RPMI8226 (cell line): ENCODE measurements at regions not wholly inside any gene's neighbourhood (a gene's known extent, or its start where the extent isn't known, plus 50 kb on each side); places are given as distances from the start of the nearest gene placed in this dataset.
"Not testable (repeated sequence)": the region's sequence is repeated elsewhere in the genome, so short reads cannot be mapped to it uniquely, and the experiment has no call there.

Experiments used
- DNase-seq: peaks from one replicate; pipeline ENCODE4 v3.0.0-alpha.2; 2015

DNA sequence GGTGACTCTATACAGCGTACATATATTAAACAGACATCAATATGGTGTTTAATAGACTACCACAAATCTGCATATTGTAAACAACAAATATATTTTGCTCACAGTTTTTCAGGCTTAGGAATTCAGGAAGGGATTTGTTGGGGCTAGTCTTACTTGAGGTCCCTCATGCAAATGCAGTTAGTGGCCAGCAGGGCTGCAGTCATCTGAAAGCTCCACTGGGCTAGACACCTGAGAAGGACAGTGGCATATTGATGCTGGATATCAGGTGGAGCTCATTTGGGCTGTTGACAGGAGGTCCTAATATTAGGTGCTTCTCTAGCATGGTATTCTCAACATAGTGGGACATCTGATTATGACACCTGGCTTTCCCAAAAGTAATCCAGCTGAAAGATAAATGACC lies 493.8 kb upstream of the PABPC4L start:
- DNase-seq, result no peak

DNA sequence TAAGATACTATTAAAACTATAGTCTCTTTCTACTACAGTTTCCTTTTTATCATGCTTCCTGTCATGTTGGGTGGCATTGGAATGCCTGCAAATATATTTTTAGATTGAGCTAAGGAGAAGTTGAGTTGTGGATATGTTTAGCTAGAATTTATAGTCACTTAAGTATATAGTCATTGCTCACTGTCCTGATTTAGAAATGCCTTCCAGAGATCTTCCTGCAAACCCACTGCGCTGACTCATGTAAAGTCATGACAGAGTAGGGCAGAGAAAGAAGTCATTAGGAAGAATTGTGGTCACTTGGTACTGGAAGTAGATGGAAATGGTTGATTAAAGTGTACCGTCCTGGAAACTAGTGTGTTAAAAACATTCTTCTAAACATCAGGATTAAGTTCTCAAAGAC lies 490.3 kb upstream of the PABPC4L start:
- DNase-seq, result no peak

DNA sequence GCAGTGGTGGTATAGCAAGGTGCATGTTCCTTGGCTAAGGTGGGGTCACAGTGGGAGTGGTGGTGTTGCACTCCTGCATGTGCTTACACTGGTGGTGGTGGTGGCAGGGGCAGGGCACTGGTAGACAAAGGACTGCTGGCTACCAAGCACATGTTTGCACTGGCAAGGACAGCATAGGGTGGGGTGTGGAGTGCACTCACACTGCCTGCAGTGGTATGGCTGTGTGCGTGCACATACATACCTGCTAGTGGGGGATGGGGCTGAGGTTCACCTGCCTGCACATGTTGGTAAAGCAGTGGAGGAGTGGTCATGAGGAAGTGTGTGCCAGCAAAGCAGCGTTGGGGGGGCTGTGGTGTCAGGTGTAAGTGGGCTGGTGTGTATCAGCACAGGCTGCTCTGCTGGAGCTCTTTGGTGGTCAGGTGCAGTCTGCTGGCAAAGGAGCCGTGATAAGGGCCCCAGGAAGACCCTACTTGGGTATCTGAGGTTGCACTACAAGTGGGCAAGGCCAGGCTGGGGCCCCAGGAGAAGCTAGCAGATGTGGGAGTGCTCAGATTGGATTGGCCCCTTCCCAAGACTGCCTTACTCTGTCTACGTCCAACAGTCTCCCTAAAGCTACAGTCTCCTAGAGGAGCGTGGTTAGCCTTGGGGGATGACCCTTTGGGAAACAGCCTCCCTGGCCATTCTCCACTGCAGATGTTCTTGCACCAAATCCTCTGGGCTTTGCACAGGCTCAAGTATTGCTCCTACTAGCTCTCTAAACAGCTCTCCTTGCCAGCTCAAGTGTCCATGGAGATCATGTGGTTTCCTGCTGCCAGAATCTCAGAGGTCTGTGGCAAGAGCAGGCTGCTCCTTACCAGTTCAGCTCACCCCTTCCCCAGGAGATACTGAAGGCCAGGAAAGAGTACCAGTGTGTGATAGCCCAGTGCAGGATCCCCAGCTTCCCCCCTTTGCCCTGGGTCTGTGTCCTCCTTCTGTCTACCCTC lies 486.3 kb upstream of the PABPC4L start:
- no peak for DNase-seq

DNA sequence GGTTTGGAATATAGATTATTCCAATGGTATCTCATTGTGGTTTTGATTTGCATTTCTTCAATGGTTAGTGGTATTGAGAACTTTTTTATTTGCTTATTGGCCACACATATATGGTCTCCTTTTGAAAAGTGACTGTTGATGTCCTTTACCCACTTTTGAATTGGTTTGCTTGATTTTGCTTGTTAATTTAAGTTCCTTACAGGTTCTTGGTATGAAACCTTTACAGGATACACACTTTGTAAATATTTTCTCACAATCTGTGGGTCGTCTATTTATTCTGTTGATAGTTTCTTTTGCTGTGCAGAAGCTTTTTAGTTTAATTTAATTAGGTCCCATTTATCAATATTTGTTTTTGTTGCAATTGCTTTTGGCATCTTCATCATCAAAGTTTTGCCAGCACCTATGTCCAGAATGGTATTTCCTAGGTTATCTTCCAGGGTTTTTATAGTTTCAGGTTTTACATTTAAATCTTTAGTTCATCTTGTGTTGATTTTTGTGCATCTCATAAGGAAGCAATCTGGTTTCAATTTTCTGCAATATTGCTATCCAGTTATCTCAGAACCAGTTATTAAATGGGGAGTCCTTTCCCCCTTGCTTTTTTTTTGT lies 475.7 kb upstream of the PABPC4L start:
- no peak for DNase-seq

DNA sequence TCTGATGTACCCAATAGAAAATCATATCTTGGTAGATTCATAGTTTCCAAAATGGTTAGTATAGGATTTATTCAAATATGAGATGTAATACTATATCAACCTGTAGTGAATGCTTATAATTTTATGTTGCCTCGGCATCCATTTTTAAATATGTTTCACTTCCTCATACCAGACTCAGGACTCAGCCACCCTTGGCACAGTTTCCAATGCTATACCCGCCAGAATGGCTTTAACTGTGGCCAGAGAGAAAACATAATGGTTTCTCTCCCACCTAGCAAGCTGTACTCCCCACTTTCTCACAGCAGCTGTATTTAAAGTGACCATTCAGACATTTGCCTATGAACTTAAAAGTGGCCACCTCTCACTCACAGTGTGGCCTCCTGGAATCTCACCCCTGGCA lies 466.6 kb upstream of the PABPC4L start:
- peak; percentile 26 for DNase-seq

DNA sequence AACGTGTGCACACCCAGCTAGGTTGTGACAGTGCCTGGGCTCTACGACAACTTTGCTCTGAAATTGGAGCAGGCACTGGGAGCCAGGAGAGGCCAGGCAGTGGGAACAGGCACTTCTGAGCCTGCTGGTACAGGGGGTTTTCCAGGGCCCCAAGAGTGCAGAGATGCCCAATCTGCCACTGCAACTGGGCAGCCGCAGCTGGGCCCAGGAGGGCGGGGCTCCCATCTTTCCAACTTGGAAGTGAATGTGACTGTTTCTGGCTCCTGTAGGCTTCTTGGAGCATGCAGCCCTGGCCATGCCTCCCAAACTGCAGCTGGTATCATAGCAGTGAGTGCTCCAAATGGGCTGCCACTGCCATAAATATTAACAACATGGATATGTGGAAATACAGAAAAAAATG lies 465.1 kb upstream of the PABPC4L start:
- no peak for DNase-seq

DNA sequence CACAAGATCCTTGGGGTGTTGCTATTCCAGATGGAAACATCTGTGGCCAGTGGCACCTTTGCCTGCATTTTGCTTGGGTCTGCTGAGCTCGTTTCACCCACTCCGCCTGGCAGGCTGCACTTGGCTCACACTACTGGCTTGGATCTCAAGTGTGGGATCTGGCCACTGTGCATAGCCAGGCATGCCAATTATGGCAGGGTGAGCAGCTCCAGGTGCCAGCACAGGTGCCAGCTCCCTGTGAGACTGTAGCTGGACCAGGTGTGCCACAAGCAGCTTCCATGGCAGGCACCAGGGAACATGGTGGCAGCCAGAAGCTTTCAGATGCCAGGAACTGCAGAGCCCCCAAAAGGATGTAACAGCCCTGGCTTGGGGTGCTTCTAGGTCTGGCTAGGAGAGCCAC lies 463.8 kb upstream of the PABPC4L start:
- no peak for DNase-seq

DNA sequence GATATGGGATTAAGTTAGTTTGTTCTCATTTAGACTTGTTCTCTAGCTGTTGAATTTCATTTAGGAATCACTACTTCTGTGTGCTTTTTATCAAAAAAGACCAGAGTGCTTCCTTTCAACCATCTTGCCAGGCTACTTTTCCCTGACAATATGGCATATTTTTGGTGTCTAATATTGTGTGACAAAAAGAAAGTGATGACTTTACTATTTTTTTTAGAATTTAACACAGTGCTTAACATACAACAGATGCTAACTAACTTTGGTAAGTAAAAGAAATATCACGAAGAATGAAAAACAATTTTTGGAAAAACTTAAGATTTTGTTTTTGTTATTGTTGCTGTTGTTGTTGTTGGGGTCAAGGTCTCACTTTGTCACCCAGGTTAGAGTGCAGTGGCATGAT lies 462.2 kb upstream of the PABPC4L start:
- no peak for DNase-seq

DNA sequence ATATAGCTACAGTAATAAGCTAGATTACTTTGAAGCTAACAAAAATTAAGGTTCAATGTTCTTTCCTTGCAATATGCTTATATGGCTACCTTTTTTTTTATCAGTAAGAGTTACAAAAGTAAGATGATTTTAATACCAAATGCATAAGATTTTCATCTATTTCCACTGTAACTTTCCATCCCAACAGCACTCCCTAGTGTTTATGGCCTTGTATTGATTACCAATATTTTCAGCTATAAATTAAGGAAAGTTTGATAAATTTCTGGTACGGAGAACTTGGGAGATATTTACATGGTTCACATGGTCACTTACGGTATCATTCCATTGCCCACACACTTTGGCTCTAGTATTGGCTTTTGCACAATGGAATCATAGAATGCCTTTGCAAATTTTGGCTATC lies 448.9 kb upstream of the PABPC4L start:
- DNase-seq, result no peak

DNA sequence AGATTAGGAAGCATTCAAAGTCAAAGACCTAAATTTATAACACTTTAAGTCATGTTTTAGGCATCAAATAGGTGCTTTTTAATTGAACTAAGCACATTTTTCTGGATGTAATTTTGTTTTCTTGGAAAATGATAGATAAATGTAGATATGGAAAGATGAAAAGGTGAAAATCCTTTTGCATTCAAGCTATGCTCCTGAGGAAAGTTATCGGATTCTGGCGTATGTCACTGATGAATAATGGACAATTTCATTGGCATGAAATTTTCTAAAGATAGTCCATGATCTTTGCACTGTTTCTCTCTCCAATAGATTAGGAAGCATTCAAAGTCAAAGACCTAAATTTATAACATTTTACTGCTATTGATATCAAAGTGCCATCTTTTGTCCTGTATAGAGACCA lies 444.2 kb upstream of the PABPC4L start:
- DNase-seq, result no peak

DNA sequence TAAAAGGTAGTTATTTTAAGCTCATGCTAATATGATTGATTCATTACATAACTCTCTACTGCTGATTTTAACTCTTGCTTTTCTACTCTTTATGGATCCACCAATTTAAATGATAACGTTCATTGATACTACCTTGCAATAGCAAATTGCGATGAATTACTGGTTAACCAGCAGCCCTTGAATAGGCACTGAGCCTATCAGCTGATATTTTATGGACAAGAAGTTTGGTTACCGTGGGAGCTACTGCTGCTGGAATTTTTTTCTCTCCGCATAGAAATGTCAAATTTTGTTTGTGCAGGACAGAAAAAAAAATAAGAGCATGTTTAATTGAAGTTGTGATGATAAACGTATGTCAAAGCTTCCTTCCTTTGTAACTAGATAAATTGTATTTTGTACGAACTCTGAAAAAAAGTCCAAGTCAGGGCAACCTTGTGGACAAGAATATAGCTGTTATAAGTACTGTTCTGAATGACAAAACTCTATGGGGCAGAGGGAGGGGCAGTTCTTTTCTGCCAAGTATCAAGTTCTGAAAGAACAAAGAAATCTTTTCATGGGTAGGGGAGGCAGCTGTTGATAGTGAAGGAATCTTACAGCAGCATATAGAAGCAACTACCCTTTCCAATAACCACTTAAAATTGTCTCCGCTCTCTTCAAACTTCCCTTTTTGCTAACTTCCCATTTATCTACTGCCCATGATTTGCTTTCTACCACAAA lies 434.9 kb upstream of the PABPC4L start:
- no peak for DNase-seq

DNA sequence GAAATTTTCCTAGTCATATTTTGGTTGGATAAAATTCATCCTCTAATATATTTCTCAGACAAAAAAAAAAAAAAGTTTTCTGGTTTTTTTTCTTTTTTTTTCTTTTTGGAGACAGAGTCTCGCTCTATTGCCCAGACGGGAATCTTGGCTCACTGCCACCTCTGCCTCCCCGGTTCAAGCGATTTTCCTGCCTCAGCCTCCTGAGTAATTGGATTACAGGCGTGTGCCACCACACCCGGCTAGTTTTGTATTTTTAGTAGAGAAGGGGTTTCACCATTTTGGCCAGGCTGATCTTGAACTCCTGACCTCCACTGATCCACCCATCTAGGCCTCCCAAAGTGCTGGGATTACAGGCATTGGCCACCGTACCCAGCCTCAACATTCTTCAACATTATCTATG lies 432.7 kb upstream of the PABPC4L start:
- no peak for DNase-seq

DNA sequence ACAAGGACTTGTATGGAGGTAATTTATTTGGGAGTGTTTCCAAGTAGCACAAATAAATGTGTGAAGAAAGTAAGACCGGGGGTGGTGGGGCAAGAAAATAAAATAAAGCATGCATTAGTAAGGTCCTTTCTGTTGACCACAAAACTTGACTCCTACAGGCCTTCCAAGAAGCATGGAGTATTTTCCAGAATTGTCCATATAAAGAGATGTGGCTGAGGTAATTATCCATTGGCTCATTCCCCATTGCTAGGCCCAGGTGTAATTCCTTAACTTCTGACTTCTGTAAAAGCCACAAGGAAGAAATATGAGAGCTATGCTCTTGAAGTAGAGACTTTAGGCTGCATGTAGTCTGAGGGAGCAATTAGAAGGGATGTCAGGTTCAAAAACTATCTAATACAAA lies 430.5 kb upstream of the PABPC4L start:
- DNase-seq, result no peak

DNA sequence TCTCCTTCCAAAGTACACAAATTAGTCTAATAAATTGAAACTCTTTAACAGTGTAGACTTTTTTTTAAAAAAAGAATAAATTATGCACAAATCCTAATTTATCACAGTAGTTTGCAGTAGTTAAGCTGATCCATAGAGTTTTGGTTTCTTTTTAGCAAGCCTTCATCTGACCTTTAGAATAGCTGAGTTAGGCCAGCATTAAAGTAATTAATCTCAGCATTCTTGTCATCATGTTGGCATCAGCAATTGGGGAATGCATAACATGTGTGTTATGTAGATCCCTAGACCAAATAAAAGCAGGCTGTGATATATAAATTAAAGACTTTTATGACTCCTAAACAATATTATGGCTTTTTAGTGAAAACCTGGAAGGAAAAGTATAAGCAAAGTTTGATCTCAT lies 426.5 kb upstream of the PABPC4L start:
- DNase-seq, result no peak

DNA sequence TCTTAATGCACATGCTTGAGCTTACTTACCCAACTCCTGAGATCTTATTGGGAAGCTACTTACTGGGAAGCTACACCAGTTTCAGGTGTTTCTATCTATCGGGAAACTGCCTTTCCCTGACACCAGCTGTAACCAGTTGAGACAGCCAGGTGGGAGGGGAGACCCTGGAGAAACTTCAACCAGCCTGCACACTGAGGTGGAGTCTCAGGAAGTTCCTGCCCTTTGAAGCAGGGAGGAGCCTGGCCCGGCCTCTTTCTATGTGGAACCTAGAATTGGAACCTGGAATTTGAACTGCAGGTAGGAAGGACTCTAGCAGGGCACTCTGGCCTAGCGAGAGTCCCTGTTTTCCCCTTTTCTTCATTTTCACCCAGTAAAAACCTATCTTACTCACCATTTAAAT lies 425.8 kb upstream of the PABPC4L start:
- no peak for DNase-seq

DNA sequence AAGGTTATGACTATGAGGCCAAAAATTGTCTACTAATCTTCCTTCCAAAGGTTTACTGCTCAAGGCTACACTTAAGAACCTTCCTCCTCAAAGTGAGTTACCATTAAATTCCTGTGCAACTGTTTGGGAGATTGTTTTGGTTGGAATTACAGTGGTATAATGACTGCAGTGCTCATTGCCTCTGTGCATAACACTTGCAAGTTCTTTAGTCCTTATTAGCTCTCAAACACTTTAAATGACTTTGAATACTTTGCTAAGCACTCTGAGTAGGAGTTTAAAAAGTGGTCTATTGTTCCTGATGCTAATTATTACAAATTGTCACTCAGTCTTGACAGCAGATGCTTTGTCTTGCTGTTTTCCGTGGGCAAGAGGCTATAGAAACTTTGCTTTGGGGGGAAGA lies 422.8 kb upstream of the PABPC4L start:
- no peak for DNase-seq

DNA sequence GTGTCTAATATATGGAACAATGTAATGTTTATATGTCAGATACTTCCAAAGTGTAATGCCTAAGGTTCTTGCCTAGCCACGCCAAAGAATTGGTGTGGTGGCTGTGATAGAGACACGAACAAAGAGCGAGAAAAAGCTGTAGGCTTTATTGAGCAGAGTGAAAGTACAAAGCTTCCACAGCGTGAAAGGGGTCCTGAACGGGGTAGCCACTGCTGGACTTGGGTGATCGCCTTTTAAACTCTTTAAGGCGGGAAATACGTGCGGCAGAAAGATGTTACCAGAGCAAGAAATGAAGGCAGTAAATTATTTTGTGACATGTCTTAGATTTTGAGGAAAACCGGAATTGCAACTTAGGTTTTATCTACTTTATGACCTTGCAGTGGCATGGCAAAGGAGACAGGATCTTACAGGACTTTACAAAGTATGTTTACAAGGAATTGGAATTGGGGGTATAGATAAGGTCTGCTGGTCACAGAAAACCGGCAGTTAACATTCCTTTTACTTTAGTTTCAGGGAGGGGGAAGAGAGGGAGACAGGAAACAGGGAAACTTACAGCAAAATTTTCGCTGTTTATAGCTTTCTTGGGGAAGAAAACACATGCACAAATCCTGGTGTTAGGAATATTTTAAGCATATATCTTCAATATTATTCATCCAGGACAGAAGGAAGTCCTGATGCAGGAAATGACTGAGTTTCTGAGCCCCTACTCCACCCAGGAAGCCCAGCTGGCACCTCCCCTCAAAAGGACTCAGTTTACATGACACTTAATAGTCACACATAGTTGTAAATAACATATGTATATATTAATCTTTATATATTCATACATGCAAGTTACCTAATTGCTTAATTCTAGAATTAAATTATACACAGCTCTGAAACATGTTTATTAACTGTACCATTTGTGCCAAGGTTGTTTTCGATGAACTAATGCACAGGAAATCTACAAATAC lies 421.3 kb upstream of the PABPC4L start:
- not testable (repeated sequence) for DNase-seq

DNA sequence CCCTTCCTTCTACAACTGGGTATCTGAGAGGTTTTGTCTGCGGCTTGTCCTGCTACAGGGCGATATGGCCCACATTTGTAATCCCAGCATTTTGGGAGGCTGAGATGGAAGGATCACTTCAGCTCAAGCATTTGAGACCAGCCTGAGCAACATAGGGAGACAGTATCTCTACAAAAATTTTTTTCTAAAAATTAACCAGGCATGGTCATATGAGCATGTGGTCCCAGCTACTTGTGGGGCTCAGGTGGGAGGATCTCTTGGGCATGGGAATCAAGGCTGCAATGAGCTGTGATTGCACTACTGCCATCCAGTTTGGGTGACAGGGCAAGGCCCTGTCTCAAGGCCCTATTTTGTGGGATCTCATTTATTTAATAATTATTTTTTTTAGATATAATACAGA lies 420.6 kb upstream of the PABPC4L start:
- no peak for DNase-seq

DNA sequence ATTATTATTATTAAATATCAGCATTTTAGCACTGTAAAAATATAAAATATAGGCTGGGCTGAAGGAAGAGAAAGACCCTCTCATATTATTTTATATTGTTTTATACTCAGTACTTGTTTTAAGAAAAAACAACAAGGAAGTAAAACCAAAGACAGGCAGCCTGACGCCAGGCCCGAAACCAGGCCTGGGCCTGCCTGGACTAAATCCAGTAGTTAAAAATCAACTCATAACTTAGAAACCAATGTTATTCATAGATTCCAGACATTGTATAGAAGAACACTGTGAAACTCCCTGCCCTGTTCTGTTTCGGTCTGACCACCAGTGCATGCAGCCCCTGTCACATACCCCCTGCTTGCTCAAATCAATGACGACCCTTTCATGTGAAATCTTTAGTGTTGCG lies 420.1 kb upstream of the PABPC4L start:
- DNase-seq, result not testable (repeated sequence)

DNA sequence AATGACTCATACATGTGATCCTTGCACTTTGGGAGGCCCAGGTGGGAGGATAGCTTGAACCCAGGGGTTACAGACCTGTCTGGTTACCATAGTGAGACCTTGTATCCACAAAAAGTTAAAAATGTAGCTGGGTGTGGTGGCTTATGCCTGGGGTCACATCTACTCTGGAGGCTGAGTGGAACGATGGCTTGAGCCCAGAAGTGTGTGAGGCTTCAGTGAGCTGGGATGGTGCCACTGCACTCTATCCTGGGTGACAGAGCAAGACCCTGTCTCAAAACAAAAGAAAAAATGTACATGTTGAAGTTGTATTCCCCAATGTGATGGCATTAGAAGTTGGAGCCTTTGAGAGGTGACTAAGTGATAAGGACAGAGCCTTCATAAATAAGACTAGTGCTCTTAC lies 409.4 kb upstream of the PABPC4L start:
- DNase-seq, result no peak

DNA sequence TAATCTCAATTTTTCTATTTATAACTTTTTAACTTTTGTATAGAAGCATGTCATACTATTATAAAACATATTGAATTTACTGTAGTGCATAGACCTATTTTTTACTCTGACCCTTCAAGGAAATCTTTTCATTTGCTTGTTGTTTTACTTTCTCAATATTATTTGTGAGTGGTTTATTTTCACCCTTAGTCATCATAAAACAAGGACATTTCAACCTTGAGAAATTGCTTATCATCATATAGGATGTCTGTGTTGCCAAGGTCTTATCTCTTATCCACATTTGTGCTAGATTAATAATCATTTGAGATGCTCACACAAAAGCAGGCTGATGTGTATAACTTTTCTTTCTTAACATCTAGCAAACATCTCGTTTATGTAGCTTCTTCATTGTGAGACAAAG lies 408.6 kb upstream of the PABPC4L start:
- no peak for DNase-seq

DNA sequence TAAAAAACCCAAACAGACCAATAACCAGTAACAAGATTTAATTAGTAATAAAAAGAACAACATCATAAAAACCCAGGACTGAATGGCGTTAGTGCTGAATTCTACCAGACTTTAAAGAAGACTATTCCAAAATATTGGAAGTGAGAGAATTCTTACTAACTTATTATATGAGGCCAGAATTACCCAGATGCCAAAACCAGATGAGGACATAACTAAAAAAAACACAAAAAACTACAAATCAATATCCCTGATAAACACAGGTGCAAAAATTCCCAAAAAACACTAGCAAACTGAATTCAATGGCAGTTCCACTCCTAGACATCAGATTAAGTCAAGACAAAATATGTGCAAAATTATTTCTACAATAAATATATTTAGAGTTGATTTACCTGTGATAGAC lies 400.1 kb upstream of the PABPC4L start:
- no peak for DNase-seq

DNA sequence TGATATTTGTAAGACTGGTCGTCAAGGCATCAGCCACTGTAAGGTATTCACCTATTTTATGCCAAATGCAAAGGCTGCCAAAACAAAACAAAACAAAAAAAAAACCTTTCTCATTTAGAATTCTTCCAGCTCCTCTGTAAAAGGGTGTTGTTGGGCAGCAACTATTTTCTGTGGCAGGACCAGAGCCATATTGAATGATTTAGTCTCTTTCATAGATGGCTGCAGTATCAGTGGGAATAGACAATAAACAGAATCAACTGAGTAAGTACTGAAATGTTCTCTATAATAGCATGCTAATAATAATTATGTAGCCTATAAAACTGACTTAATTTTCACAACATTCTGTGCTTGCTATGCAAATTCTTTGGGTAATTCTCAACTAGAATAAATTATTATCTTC lies 389.7 kb upstream of the PABPC4L start:
- DNase-seq, result no peak
